Mammary epithelial cell (primary cell): ENCODE measurements at regions not wholly inside any gene's neighbourhood (a gene's known extent, or its start where the extent isn't known, plus 50 kb on each side); places are given as distances from the start of the nearest gene placed in this dataset.

Experiments
- CTCF ChIP-seq, 2 donors: IDR thresholded peaks in 1 of 2; conservative IDR thresholded peaks in 1 of 2; 2 replicates each; pipeline ENCODE4 v1.5.1; 2011 to 2012; ENCODE audit warnings: inconsistent platforms in 2 of 2, low read length in 2 of 2, mild to moderate bottlenecking in 2 of 2, control low read depth in 1 of 2, low read depth in 1 of 2; ENCODE audit not compliant: insufficient read depth in 1 of 2; ENCODE audit errors: extremely low read depth in 1 of 2
- EZH2 ChIP-seq: IDR thresholded peaks from 2 replicates; pipeline ENCODE4 v1.6.1; 2012; ENCODE audit warnings: low read length, inconsistent platforms, borderline replicate concordance

- TF ChIP-seq CTCF (conservative IDR thresholded peaks at IDR 0.05 in 1 of 2, IDR thresholded peaks at IDR 0.05 in 1 of 2; ENCODE audit: extremely low read depth in 1 of 2, insufficient read depth in 1 of 2, low read depth in 1 of 2, low read length in 2 of 2), result no peak
- TF ChIP-seq EZH2, result no peak
Measured at GRCh38 chr4:37068580-37068979, 176.0 kb upstream of the NWD2 start.
